Testis (tissue), 2 donors: ENCODE measurements at regions not wholly inside any gene's neighbourhood (a gene's known extent, or its start where the extent isn't known, plus 50 kb on each side); places are given as distances from the start of the nearest gene placed in this dataset.

ENCODE experiments used
- CTCF ChIP-seq, 3 experiments: fragments of 450-650 bp in 2 of 3; fragments of 200-600 bp in 1 of 3; sonication (generic) in 1 of 3; IDR thresholded peaks; one replicate each; pipeline ENCODE4 v1.5.1; 2016 to 2019; ENCODE audit warnings: antibody characterized with exemption in 3 of 3, mild to moderate bottlenecking in 2 of 3, moderate library complexity in 1 of 3
- POLR2A ChIP-seq: fragments of 450-650 bp; IDR thresholded peaks from one replicate; pipeline ENCODE4 v1.6.1; 2017; ENCODE audit warnings: antibody characterized with exemption, mild to moderate bottlenecking, moderate library complexity

GRCh38 chr3:124288996-124289395, 297.1 kb upstream of the ROPN1 start:
- TF ChIP-seq POLR2A: no peak
- no peak for TF ChIP-seq CTCF (IDR thresholded peaks at IDR 0.05)
